PC-9 (cell line): ENCODE measurements at regions not wholly inside any gene's neighbourhood (a gene's known extent, or its start where the extent isn't known, plus 50 kb on each side); places are given as distances from the start of the nearest gene placed in this dataset.

ENCODE experiments used
- BruUV-seq: library from RNA; stranded (reverse); fragments of 400-500 nt; replicated peaks from 2 replicates; lab custom pipeline; 2021; lab: Mats Ljungman, UMichigan
- CTCF ChIA-PET: fragments of 300-600 bp; sonication (Branson Sonifier 250); formaldehyde crosslinking; loops from one replicate; lab custom pipeline; 2022; ENCODE audit warnings: antibody characterized with exemption; lab: Charles Lee
- POLR2A ChIA-PET: fragments of 300-600 bp; sonication (Branson Sonifier 250); formaldehyde crosslinking; loops from one replicate; lab custom pipeline; 2022; ENCODE audit warnings: antibody characterized with exemption; ENCODE audit not compliant: unreplicated experiment; lab: Charles Lee
- DNase-seq, 2 experiments: peaks; one replicate each; pipeline versions ENCODE4 v3.0.0 to v3.0.0-alpha.2; 2015 to 2022; ENCODE audit warnings: mixed read lengths in 1 of 2
- H2AFZ ChIP-seq: fragments of 200-600 bp; sonication (generic); 2 replicates; pipeline ENCODE4 v1.8.1; 2017; ENCODE audit warnings: antibody characterized with exemption
- H3F3A ChIP-seq: fragments of 200-600 bp; sonication (generic); 2 replicates; pipeline ENCODE4 v1.8.1; 2017; ENCODE audit warnings: antibody characterized with exemption, mild to moderate bottlenecking, low read depth; ENCODE audit not compliant: insufficient read depth
- H3K27ac ChIP-seq: fragments of 200-600 bp; sonication (generic); 2 replicates; pipeline ENCODE4 v1.6.1; 2016; ENCODE audit warnings: mixed run types
- H3K27me3 ChIP-seq: fragments of 200-600 bp; sonication (generic); 2 replicates; pipeline ENCODE4 v1.6.1; 2016; ENCODE audit warnings: low read depth, mixed run types; ENCODE audit not compliant: insufficient read depth
- H3K36me3 ChIP-seq: fragments of 200-600 bp; sonication (generic); 2 replicates; pipeline ENCODE4 v1.6.1; 2016; ENCODE audit warnings: low read depth, mixed run types
- H3K4me1 ChIP-seq: fragments of 200-600 bp; sonication (generic); replicated peaks from 2 replicates; pipeline ENCODE4 v1.6.1; 2016; ENCODE audit warnings: mixed run types; ENCODE audit not compliant: insufficient read depth
- H3K4me2 ChIP-seq: fragments of 200-600 bp; sonication (generic); 2 replicates; pipeline ENCODE4 v1.6.1; 2017; ENCODE audit warnings: mixed run types
- H3K4me3 ChIP-seq: fragments of 200-600 bp; sonication (generic); 2 replicates; pipeline ENCODE4 v1.6.1; 2016; ENCODE audit warnings: mixed run types
- H3K79me2 ChIP-seq: fragments of 200-600 bp; sonication (generic); 2 replicates; pipeline ENCODE4 v1.6.1; 2017; ENCODE audit warnings: low read depth, mixed run types
- H3K9me2 ChIP-seq: fragments of 200-600 bp; sonication (generic); 2 replicates; pipeline ENCODE4 v1.8.1; 2017; ENCODE audit warnings: mild to moderate bottlenecking; ENCODE audit not compliant: insufficient read depth
- H3K9me3 ChIP-seq: fragments of 200-600 bp; sonication (generic); 2 replicates; pipeline ENCODE4 v1.8.1; 2016; ENCODE audit warnings: low read depth; ENCODE audit not compliant: insufficient read depth
- H4K20me1 ChIP-seq: fragments of 200-600 bp; sonication (generic); 2 replicates; pipeline ENCODE4 v1.8.1; 2017; ENCODE audit not compliant: insufficient read depth
- CTCF ChIP-seq: fragments of 200-600 bp; sonication (generic); conservative IDR thresholded peaks from 2 replicates; pipeline ENCODE4 v1.6.1; 2017; ENCODE audit warnings: mixed run types, antibody characterized with exemption, mild to moderate bottlenecking, moderate library complexity
- EZH2 ChIP-seq: fragments of 200-600 bp; sonication (generic); IDR thresholded peaks from 2 replicates; pipeline ENCODE4 v1.8.0; 2017; ENCODE audit warnings: antibody characterized with exemption, low read depth
- intact Hi-C: fragments of 100-400 bp; cut with micrococcal nuclease; formaldehyde crosslinking; loops from one replicate; pipeline ENCODE4 v1.10.0; 2022; ENCODE audit not compliant: unreplicated experiment

- no TSS peak for BruUV-seq
- CTCF ChIA-PET = no interaction called here
- intact Hi-C loops = no loop called here
These were observed 112.7 kb upstream of the ZNF618 start for GRCh38 chr9:113763429-113763828.

DNA sequence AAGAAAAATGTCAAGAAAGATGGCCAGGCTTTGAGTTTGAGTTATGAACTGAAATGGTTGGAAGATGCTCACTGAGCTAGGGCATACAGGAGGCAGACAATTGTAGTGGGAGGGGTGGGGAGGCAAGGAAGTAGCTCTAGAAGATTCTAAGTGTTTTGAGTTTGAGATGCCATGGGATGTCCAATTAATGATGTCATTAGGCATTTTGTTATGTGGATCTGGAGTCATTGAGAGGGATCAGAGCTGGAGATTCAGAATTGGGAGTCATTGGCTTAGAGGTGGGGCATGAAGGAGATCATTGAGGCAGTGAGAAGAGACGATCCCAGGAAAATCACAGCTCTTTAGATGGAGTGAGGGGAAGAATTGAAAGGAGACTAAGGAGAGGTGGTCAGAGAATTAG lies 111.5 kb upstream of the ZNF618 start:
- intact Hi-C loops = no loop called here
- H2AFZ ChIP-seq = no peak overlapping the region
- no peak overlapping the region for H3K4me3 ChIP-seq
- CTCF ChIA-PET = no interaction called here
- BruUV-seq = no TSS peak
- no peaks in the 10 kb centered on the region for H3K27me3 ChIP-seq
- H3K27ac ChIP-seq = no peak overlapping the region
- DNase-seq = no peak
- no peaks in the 10 kb centered on the region for H3K4me1 ChIP-seq
- no peak for TF ChIP-seq CTCF
- no peak for TF ChIP-seq EZH2
- no peaks in the 10 kb centered on the region for H3K79me2 ChIP-seq
- no peaks in the 10 kb centered on the region for H3F3A ChIP-seq
- no peaks in the 10 kb centered on the region for H3K9me2 ChIP-seq
- H4K20me1 ChIP-seq = no peaks in the 10 kb centered on the region
- POLR2A ChIA-PET = no interaction called here
- no peaks in the 10 kb centered on the region; the same call in 1 of the 2 replicates for H3K9me3 ChIP-seq
- H3K36me3 ChIP-seq = no peaks in the 10 kb centered on the region
- no peak overlapping the region for H3K4me2 ChIP-seq

More at GRCh38 chr9:113763429-113763828, 112.7 kb upstream of the ZNF618 start:
- no peaks in the 10 kb centered on the region for H3K36me3 ChIP-seq
- POLR2A ChIA-PET = no interaction called here
- no peaks in the 10 kb centered on the region; the same call in 1 of the 2 replicates for H3K9me3 ChIP-seq
- no peak overlapping the region for H3K4me2 ChIP-seq
- no peak overlapping the region for H3K27ac ChIP-seq
- H3F3A ChIP-seq = no peaks in the 10 kb centered on the region
- no peaks in the 10 kb centered on the region for H4K20me1 ChIP-seq
- no peaks in the 10 kb centered on the region for H3K4me1 ChIP-seq
- H2AFZ ChIP-seq = no peak overlapping the region
- H3K27me3 ChIP-seq = no peaks in the 10 kb centered on the region
- no peaks in the 10 kb centered on the region for H3K9me2 ChIP-seq
- TF ChIP-seq CTCF (no peak), EZH2 (no peak)
- no peak for DNase-seq
- no peak overlapping the region for H3K4me3 ChIP-seq
- no peaks in the 10 kb centered on the region for H3K79me2 ChIP-seq

- Histone ChIP-seq H3K27me3 (peaks cover 23% of the 10 kb centered on the region), H3K9me3 (no peaks in the 10 kb centered on the region; the same call in 1 of the 2 replicates), H2AFZ (no peak overlapping the region), H3K36me3 (no peaks in the 10 kb centered on the region), H3F3A (no peaks in the 10 kb centered on the region), H3K27ac (no peak overlapping the region), H4K20me1 (no peaks in the 10 kb centered on the region), H3K79me2 (no peaks in the 10 kb centered on the region), H3K4me3 (no peak overlapping the region), H3K9me2 (no peaks in the 10 kb centered on the region), H3K4me1 (no peaks in the 10 kb centered on the region), H3K4me2 (no peak overlapping the region)
- ChIA-PET CTCF (interaction anchor here (0.6 kb wide), 1 partner anchor 31 kb away, joined by 5 read pairs; no protein-coding TSS in a partner anchor), POLR2A (no interaction called here)
- BruUV-seq = no TSS peak
- intact Hi-C loops = no loop called here
- TF ChIP-seq EZH2 (no peak), CTCF (no peak)
- no peak for DNase-seq
These were observed 106.7 kb upstream of the ZNF618 start for GRCh38 chr9:113769412-113769811.
